Spleen (tissue), 11 donors: ENCODE measurements at regions not wholly inside any gene's neighbourhood (a gene's known extent, or its start where the extent isn't known, plus 50 kb on each side); places are given as distances from the start of the nearest gene placed in this dataset.
"Not testable (repeated sequence)": the region's sequence is repeated elsewhere in the genome, so short reads cannot be mapped to it uniquely, and the experiment has no call there.

ENCODE experiments used
- DNase-seq: peaks from one replicate; pipeline ENCODE4 v3.0.0-alpha.2; 2020
- H3K27ac ChIP-seq, 8 donors: fragments of 200-600 bp; sonication (generic) in 7 of 8; 1 replicate in 4 of 8; 2 replicates in 4 of 8; pipeline versions ENCODE4 v1.5.0 to v1.8.0; 2016 to 2021; ENCODE audit warnings: inconsistent platforms in 4 of 8, mild to moderate bottlenecking in 4 of 8, moderate library complexity in 1 of 8
- H3K27me3 ChIP-seq, 7 donors: fragments of 200-600 bp; sonication (generic) in 6 of 7; replicated peaks in 1 of 7; 1 replicate in 4 of 7; 2 replicates in 3 of 7; pipeline versions ENCODE4 v1.5.0 to v1.8.0; 2016 to 2021; ENCODE audit warnings: inconsistent platforms in 3 of 7, mild to moderate bottlenecking in 1 of 7
- H3K36me3 ChIP-seq, 6 donors: fragments of 200-600 bp; sonication (generic) in 5 of 6; 1 replicate in 4 of 6; 2 replicates in 2 of 6; pipeline versions ENCODE4 v1.5.0 to v1.8.0; 2016 to 2021; ENCODE audit warnings: inconsistent platforms in 2 of 6
- H3K4me1 ChIP-seq, 6 donors: fragments of 200-600 bp; sonication (generic) in 5 of 6; 1 replicate in 3 of 6; 2 replicates in 3 of 6; pipeline versions ENCODE4 v1.5.0 to v1.8.0; 2016 to 2021; ENCODE audit warnings: inconsistent platforms in 3 of 6
- H3K4me3 ChIP-seq, 8 donors: fragments of 200-600 bp; sonication (generic) in 7 of 8; 1 replicate in 4 of 8; 2 replicates in 4 of 8; pipeline versions ENCODE4 v1.5.0 to v1.8.0; 2016 to 2021; ENCODE audit warnings: inconsistent platforms in 4 of 8, mild to moderate bottlenecking in 4 of 8, moderate library complexity in 2 of 8
- H3K9me3 ChIP-seq, 8 donors: fragments of 200-600 bp; sonication (generic) in 7 of 8; 1 replicate in 4 of 8; 2 replicates in 4 of 8; pipeline versions ENCODE4 v1.5.0 to v1.8.0; 2016 to 2021; ENCODE audit warnings: inconsistent platforms in 4 of 8
- POLR2A ChIP-seq, 3 donors: fragments of 450-650 bp; IDR thresholded peaks; one replicate each; pipeline ENCODE4 v1.5.1; 2017; ENCODE audit warnings: antibody characterized with exemption in 3 of 3, mild to moderate bottlenecking in 1 of 3
- POLR2AphosphoS5 ChIP-seq, 3 donors: sonication (generic); formaldehyde crosslinking; IDR thresholded peaks; one replicate each; pipeline ENCODE4 v1.5.1; 2017; ENCODE audit warnings: antibody characterized with exemption in 3 of 3
- WGBS, 5 donors: extraction: QIAGEN DNeasy Blood & Tissue Kit in 3 of 5; methylation state at CpG; one replicate each; pipeline versions ENCODE4 v1.1.5 to v1.1.7; 2013 to 2018; 5-methylcytosine and 5-hydroxymethylcytosine counted together
- intact Hi-C: fragments of 100-400 bp; cut with DNase I; formaldehyde crosslinking; loops from one replicate; pipeline ENCODE4 v1.15.0; 2023; ENCODE audit warnings: low total_unique reads
- TF ChIP-seq, protein P1 (sequence below), 11 experiments: fragments of 200-600 bp in 7 of 11; fragments of 450-650 bp in 4 of 11; sonication (generic) in 4 of 11; IDR thresholded peaks in 8 of 11; conservative IDR thresholded peaks in 3 of 11; 1 replicate in 7 of 11; 2 replicates in 4 of 11; pipeline versions ENCODE4 v1.4.0 to v1.8.0; 2016 to 2021; ENCODE audit warnings: antibody characterized with exemption in 11 of 11, inconsistent platforms in 4 of 11, mild to moderate bottlenecking in 1 of 11
- donor health status: healthy with polysubstance abuse.
- donor health status: DM: no; HTN: no; CAD: no; lungs with moderate emphysema.
- donor health status: DM: no; HTN: no; CAD: no.
- donor health status: Bipolar disorder and iron deficiency.
- donor health status: healthy.
- donor health status: DM: no; HTN: no; CAD: no.
- donor health status: DM: yes; HTN: yes; CAD: no.

DNA sequence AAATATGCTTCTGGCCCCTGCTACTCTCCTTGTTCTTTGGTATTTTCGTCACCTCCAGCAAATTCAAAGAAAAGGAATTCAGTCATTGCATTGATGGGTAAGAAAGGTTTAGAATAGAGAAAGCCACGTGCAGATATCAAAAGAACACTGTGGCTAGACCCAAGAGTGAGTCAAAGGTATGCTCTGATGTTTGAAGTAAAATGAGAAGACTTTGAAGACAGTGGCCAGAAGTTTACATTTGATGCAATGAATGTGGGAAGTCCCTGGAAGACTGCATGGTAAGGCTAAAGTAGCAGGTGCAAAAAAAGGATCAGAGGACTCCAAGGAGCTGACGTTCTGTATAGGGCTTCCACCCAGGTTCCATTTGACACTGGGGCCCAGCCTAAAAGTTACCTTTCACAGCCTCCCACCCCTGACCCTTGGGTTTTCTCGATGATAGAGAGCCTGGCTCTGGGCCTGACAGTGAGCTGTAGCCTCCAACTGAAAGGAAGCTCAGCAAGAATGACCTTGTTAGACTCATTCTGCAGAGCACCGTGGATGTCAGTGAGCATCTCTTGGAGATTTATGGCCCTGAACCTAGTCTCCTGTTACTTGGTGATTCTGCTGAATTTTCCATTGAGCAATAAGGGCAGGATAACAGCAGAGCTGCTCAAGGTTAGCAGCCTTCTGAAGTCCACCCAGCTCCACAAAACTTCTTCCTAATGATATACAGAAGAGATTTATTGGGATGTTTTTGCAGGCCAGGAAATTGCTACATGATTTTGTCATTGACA lies 223.7 kb upstream of the RBBP8 start:
- DNase-seq = no peak
- Histone ChIP-seq H3K4me1 (peaks cover 0 to 14% (median 0%) of the 10 kb centered on the region in 6 donors), H3K4me3 (no peak overlapping the region), H3K36me3 (no peaks in the 10 kb centered on the region), H3K27me3 (no peaks in the 10 kb centered on the region), H3K27ac (peak overlapping the region in 3 of 8 donors; percentile 12 to 65 (median 12)), H3K9me3 (no peaks in the 10 kb centered on the region)
- TF ChIP-seq, protein P1, sequence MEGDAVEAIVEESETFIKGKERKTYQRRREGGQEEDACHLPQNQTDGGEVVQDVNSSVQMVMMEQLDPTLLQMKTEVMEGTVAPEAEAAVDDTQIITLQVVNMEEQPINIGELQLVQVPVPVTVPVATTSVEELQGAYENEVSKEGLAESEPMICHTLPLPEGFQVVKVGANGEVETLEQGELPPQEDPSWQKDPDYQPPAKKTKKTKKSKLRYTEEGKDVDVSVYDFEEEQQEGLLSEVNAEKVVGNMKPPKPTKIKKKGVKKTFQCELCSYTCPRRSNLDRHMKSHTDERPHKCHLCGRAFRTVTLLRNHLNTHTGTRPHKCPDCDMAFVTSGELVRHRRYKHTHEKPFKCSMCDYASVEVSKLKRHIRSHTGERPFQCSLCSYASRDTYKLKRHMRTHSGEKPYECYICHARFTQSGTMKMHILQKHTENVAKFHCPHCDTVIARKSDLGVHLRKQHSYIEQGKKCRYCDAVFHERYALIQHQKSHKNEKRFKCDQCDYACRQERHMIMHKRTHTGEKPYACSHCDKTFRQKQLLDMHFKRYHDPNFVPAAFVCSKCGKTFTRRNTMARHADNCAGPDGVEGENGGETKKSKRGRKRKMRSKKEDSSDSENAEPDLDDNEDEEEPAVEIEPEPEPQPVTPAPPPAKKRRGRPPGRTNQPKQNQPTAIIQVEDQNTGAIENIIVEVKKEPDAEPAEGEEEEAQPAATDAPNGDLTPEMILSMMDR (IDR thresholded peaks at IDR 0.05 in 8 of 11, conservative IDR thresholded peaks at IDR 0.05 in 3 of 11) = no peak
- TF ChIP-seq POLR2AphosphoS5 (IDR thresholded peaks at IDR 0.05) (no peak), POLR2A (IDR thresholded peaks at IDR 0.05) (no peak)
- 40 to 60% (median 59%) methylated on average over 5 of the region's 5 CpGs for WGBS, 5 donors
- intact Hi-C loops = no loop called here

DNA sequence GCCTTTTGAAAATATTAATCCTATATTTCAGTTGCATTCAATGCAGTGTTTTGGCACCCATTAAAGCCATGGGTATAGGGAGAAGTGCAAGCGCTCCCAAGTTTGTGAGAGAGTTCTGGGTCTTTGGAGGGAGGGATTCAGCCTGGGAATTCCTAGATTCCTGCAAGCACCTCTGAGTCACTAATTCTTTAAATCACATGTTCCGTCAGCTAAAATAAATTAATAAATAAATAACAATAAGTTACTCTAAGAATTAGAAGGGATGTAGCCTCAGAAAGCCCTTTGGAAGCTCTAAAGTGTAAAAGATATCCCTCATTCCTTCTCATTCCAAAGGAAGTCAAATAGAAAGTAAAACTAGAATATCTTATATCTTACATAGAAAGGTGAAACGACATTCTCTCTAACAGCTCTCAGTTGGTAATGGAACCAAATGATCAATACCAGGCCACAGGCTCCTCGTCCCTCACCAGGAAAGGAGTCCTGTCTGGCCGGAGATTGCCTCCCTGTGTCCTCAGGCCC lies 222.4 kb upstream of the RBBP8 start:
- peak overlapping the region in 6 of 8 donors; percentile 3 to 61 (median 28) for H3K4me3 ChIP-seq
- WGBS, 5 donors = 59 to 68% (median 63%) methylated on average over 5 of the region's 5 CpGs
- no peaks in the 10 kb centered on the region for H3K36me3 ChIP-seq
- intact Hi-C loops = no loop called here
- H3K9me3 ChIP-seq = no peaks in the 10 kb centered on the region
- H3K27me3 ChIP-seq = no peaks in the 10 kb centered on the region
- TF ChIP-seq POLR2AphosphoS5 (IDR thresholded peaks at IDR 0.05) (peak in 1 of 3 donors; percentile 46), POLR2A (IDR thresholded peaks at IDR 0.05) (no peak)
- peak overlapping the region in 7 of 8 donors; percentile 44 to 80 (median 65) for H3K27ac ChIP-seq
- peaks cover 0 to 14% (median 0%) of the 10 kb centered on the region in 6 donors for H3K4me1 ChIP-seq
- no peak for DNase-seq

DNA sequence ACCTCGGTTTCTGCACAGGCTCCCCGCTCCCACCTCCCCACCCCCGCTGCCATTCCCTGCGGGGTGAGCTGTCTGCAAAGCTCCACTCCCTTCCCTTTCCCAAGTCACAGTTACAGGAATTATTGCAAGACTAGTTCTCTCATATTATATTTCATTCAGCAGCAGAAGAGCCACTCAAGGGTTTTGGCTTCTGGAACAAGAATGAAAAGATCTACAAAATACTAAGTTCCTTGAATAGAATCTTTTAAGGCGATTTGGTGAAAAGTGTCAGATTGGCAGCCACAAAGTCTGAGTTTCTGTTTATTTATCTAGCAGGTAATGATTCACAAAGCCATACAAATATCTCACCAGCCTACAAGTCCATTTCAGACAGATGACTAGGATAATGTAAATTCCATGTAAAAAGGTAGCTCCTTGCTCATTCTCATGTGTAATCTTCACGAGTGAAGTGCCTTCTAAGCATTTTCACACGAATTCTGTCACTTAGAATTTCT lies 221.9 kb upstream of the RBBP8 start:
- Histone ChIP-seq H3K27ac (peak overlapping the region in 7 of 8 donors; percentile 44 to 80 (median 65)), H3K4me1 (peaks cover 0 to 14% (median 0%) of the 10 kb centered on the region in 6 donors), H3K27me3 (no peaks in the 10 kb centered on the region), H3K9me3 (no peaks in the 10 kb centered on the region), H3K4me3 (peak overlapping the region in 5 of 8 donors; percentile 18 to 61 (median 28)), H3K36me3 (no peaks in the 10 kb centered on the region)
- DNase-seq = no peak
- WGBS, 5 donors = 53 to 59% (median 56%) methylated on average over 7 of the region's 7 CpGs
- TF ChIP-seq, protein P1 (IDR thresholded peaks at IDR 0.05 in 8 of 11, conservative IDR thresholded peaks at IDR 0.05 in 3 of 11) = no peak
- TF ChIP-seq POLR2AphosphoS5 (IDR thresholded peaks at IDR 0.05) (no peak), POLR2A (IDR thresholded peaks at IDR 0.05) (no peak)
- intact Hi-C loops = no loop called here

DNA sequence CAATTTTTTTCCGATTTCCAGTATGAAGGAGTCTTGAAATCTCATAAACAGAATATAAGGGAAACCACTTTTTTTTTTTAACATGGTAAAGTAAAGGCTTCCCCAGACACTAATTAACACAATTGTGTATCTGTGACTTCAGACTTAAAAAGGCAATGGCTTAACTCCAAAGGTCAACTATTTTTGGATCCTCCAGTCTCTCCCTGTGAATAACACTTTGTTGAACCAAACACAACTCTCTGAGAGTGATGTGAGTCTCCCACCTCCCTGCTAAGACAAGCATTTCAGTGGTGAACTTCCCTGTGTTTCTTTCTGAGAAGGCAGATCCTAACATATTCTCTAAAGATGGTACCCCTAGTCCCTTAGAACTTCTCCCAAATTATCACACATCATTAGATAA lies 219.6 kb upstream of the RBBP8 start:
- H3K4me3 ChIP-seq = no peak overlapping the region
- H3K36me3 ChIP-seq = no peaks in the 10 kb centered on the region
- 78 to 92% (median 81%) methylated on average over 1 of the region's 1 CpG for WGBS, 5 donors
- H3K27me3 ChIP-seq = peaks cover 0 to 8% (median 0%) of the 10 kb centered on the region in 7 donors
- H3K9me3 ChIP-seq = no peaks in the 10 kb centered on the region
- H3K4me1 ChIP-seq = peaks cover 0 to 14% (median 0%) of the 10 kb centered on the region in 6 donors
- TF ChIP-seq POLR2A (IDR thresholded peaks at IDR 0.05) = no peak
- no peak for TF ChIP-seq POLR2AphosphoS5 (IDR thresholded peaks at IDR 0.05)
- TF ChIP-seq, protein P1 (IDR thresholded peaks at IDR 0.05 in 8 of 11, conservative IDR thresholded peaks at IDR 0.05 in 3 of 11) = no peak
- H3K27ac ChIP-seq = no peak overlapping the region
- intact Hi-C loops = no loop called here
- no peak for DNase-seq

DNA sequence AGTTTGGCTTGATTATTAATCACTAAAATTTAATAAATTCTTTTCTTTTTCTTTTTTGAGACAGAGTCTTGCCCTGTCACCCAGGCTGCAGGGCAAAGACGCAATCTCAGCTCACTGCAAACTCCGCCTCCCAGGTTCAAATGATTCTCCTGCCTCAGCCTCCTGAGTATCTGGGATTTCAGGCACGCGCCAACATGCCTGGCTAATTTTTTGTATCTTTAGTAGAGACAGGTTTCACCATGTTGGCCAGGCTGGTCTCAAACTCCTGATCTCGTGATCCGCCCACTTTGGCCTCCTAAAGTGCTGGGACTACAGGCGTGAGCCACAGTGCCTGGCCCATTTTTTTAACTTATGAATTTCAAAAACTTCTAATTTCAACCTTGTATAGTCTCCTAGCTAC lies 215.6 kb upstream of the RBBP8 start:
- DNase-seq, H3K9me3 ChIP-seq, H3K27ac ChIP-seq, H3K27me3 ChIP-seq, intact Hi-C loops, H3K36me3 ChIP-seq, H3K4me1 ChIP-seq, H3K4me3 ChIP-seq: not testable (repeated sequence)
- WGBS, 5 donors = 90 to 95% (median 93%) methylated on average over 7 of the region's 7 CpGs
